ENCODE measurements at regions not wholly inside any gene's neighbourhood (a gene's known extent, or its start where the extent isn't known, plus 50 kb on each side); places are given as distances from the start of the nearest gene placed in this dataset.

DNA sequence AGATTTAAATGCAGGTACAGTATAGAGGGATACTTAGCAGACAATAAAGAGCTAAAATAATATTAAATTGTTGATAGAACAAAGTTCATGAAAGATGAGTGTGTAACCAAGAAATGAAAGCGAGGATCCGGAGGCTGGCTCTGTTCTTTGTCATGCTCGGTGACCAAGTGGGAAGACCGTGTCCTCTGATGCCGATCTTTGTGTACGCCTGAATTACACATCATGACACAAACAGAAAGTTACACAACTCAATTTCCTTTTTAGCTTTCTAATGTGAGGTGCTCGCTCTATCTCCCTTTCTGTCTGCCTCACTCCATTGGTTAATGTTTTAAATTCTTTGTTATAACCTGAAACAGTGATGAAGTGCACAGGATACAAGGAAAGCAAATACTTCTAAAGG lies 114.8 kb upstream of the NEIL3 start:
- Histone ChIP-seq H3K4me3 (no peak overlapping the region), H3K27me3 (ENCODE audit: insufficient read depth in 3 of 3, low read length in 2 of 3) (no peaks in the 10 kb centered on the region), H3K4me1 (no peaks in the 10 kb centered on the region), H3K9me3 (no peaks in the 10 kb centered on the region), H3K36me3 (ENCODE audit: insufficient read depth in 1 of 2, low read depth in 1 of 2) (no peaks in the 10 kb centered on the region), H3K27ac (no peak overlapping the region)
- ATAC-seq (no peak), DNase-seq (no peak)
- intact Hi-C loops (cut with DNase I): no loop called here
- WGBS, 3 donors: 82 to 93% (median 84%) methylated on average over 7 of the region's 7 CpGs
- TF ChIP-seq, protein P1, sequence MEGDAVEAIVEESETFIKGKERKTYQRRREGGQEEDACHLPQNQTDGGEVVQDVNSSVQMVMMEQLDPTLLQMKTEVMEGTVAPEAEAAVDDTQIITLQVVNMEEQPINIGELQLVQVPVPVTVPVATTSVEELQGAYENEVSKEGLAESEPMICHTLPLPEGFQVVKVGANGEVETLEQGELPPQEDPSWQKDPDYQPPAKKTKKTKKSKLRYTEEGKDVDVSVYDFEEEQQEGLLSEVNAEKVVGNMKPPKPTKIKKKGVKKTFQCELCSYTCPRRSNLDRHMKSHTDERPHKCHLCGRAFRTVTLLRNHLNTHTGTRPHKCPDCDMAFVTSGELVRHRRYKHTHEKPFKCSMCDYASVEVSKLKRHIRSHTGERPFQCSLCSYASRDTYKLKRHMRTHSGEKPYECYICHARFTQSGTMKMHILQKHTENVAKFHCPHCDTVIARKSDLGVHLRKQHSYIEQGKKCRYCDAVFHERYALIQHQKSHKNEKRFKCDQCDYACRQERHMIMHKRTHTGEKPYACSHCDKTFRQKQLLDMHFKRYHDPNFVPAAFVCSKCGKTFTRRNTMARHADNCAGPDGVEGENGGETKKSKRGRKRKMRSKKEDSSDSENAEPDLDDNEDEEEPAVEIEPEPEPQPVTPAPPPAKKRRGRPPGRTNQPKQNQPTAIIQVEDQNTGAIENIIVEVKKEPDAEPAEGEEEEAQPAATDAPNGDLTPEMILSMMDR (IDR thresholded peaks at IDR 0.05): no peak

DNA sequence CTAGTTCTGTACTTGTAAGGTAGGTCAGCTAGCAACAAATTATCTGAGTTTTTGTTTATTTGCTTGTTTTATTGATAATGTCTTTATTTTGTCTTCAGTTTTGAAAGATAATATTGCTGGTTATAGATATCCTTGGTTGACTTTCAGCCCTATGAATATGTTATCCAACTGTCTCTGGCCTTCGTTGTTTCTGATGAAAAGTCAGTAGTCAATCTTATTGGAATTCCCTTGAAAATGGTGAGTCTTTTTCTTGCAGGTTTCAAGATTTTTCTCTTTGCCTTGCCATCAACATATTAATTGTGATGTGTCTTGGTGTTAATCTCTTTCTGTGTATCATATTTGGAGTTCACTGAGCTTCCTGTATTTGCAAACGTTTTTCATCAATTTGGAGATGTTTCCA lies 113.1 kb upstream of the NEIL3 start:
- TF ChIP-seq, protein P1 (IDR thresholded peaks at IDR 0.05): no peak
- no peaks in the 10 kb centered on the region for H3K9me3 ChIP-seq
- no peaks in the 10 kb centered on the region for H3K36me3 ChIP-seq (ENCODE audit: insufficient read depth in 1 of 2, low read depth in 1 of 2)
- ATAC-seq (no peak), DNase-seq (no peak)
- H3K27me3 ChIP-seq (ENCODE audit: insufficient read depth in 3 of 3, low read length in 2 of 3): no peaks in the 10 kb centered on the region
- WGBS, 3 donors: 67 to 74% (median 67%) methylated on average over 2 of the region's 2 CpGs
- H3K4me1 ChIP-seq: no peaks in the 10 kb centered on the region
- intact Hi-C loops (cut with DNase I): no loop called here
- H3K27ac ChIP-seq: no peak overlapping the region
- H3K4me3 ChIP-seq: no peak overlapping the region

DNA sequence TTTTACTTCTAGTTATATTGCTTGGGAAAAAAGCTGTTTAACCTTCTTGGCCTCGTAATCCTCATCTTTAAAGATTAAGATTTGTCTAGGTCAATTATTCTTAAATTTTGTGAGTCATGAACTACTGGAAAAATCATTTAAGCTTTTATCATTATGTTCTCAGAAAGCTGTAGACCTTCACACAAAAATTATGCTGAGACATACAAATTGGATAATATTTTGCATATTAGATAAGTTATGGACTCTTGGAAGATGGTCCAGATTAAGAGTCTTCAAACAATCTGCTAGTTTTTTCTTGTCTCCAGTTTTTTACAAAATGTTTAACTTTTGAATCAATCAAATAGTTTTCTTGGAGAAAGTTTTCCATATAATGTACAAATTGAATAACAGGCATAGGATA lies 108.1 kb upstream of the NEIL3 start:
- TF ChIP-seq, protein P1 (IDR thresholded peaks at IDR 0.05): no peak
- Histone ChIP-seq H3K4me1 (no peaks in the 10 kb centered on the region), H3K9me3 (no peaks in the 10 kb centered on the region), H3K4me3 (no peak overlapping the region), H3K36me3 (ENCODE audit: insufficient read depth in 1 of 2, low read depth in 1 of 2) (no peaks in the 10 kb centered on the region), H3K27me3 (ENCODE audit: insufficient read depth in 3 of 3, low read length in 2 of 3) (no peaks in the 10 kb centered on the region), H3K27ac (no peak overlapping the region)
- intact Hi-C loops (cut with DNase I): no loop called here
- ATAC-seq (no peak), DNase-seq (no peak)
- 51 to 67% (median 64%) methylated on average over 1 of the region's 1 CpG for WGBS, 3 donors

DNA sequence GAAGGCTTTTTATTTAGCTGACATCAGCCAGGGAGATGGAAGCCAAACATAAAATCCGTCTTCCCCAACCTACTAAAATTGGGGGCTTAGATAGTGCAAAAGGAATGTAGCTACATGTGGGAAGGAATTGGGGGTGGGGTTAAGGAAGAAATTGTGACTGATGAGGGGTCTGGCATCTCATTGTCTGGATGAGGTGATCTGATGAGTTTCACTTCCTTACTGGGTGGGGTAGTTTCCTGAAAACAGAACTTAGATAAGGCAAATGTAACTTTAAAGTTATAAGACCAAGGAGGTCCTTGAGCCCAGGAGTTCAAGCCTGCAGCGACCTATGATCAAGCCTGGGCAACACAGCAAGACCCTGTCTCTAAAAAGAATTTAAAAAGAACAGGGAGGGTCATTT lies 105.5 kb upstream of the NEIL3 start:
- intact Hi-C loops (cut with DNase I): no loop called here
- Histone ChIP-seq H3K27ac (no peak overlapping the region), H3K27me3 (ENCODE audit: insufficient read depth in 3 of 3, low read length in 2 of 3) (no peaks in the 10 kb centered on the region), H3K9me3 (no peaks in the 10 kb centered on the region), H3K36me3 (ENCODE audit: insufficient read depth in 1 of 2, low read depth in 1 of 2) (no peaks in the 10 kb centered on the region), H3K4me3 (no peak overlapping the region), H3K4me1 (no peaks in the 10 kb centered on the region)
- WGBS, 3 donors: 26 to 30% (median 28%) methylated on average over 2 of the region's 2 CpGs
- ATAC-seq (no peak), DNase-seq (no peak)
- TF ChIP-seq, protein P1 (IDR thresholded peaks at IDR 0.05): no peak

DNA sequence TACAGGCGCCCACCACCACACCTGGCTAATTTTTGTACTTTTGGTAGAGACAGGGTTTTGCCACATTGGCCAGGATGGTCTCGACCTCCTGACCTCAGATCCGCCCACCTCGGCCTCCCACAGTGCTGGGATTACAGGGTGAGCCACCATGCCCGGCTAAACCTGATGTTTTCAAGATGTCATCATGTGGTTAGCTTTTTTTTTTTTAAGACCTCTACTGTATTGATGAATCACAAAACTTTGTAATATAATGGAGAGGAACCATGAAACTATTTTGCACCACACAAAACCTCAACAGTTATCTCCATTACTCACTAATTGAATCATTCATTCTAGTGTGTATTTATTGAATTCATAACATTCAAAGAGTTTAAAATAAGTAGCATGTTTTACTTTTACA lies 94.7 kb upstream of the NEIL3 start:
- no peaks in the 10 kb centered on the region for H3K27me3 ChIP-seq (ENCODE audit: insufficient read depth in 3 of 3, low read length in 2 of 3)

More for the DNA sequence above, 94.7 kb upstream of the NEIL3 start:
- TF ChIP-seq, protein P1 (IDR thresholded peaks at IDR 0.05): no peak
- DNase-seq (no peak), ATAC-seq (no peak)
- Histone ChIP-seq H3K9me3 (no peaks in the 10 kb centered on the region), H3K4me1 (no peaks in the 10 kb centered on the region), H3K27ac (no peak overlapping the region), H3K36me3 (ENCODE audit: insufficient read depth in 1 of 2, low read depth in 1 of 2) (no peaks in the 10 kb centered on the region), H3K4me3 (no peak overlapping the region)
- intact Hi-C loops (cut with DNase I): no loop called here
- 75 to 85% (median 80%) methylated on average over 5 of the region's 5 CpGs for WGBS, 3 donors

All from psoas muscle (tissue), 7 donors.